HG02610 (cell line): ENCODE measurements at regions not wholly inside any gene's neighbourhood (a gene's known extent, or its start where the extent isn't known, plus 50 kb on each side); places are given as distances from the start of the nearest gene placed in this dataset.
"Not testable (repeated sequence)": the region's sequence is repeated elsewhere in the genome, so short reads cannot be mapped to it uniquely, and the experiment has no call there.

Experiments used
- ATAC-seq: cut with Tn5 transposase; IDR thresholded peaks from one replicate; pipeline ENCODE4 v1.9.1; 2021; ENCODE audit warnings: mild to moderate bottlenecking, moderate library complexity; ENCODE audit not compliant: unreplicated experiment

GRCh38 chr7:119756687-119757086, 516.3 kb upstream of the KCND2 start:
- ATAC-seq, result no peak

DNA sequence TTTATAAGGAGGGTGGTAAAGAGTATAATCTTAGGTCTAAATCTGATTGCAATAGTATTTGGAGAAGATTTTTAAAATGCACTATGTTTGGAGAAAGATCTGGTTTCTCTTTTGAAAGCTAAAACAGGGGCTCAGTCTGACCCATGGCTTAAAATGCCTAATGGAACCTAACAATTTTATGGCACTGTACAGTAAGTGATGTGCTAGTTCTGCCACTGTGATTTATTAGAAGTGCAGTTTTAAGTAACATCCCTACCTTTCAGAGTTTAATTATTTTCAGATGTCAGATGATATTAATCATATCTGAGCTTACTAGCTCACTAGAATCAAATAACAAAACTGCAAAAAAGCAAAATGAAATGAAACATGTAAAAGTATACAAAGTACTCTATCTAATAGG, 514.7 kb upstream of the KCND2 start:
- no peak for ATAC-seq

GRCh38 chr7:119761776-119762175, 511.2 kb upstream of the KCND2 start:
- ATAC-seq, result no peak

GRCh38 chr7:119782286-119782685, 490.7 kb upstream of the KCND2 start:
- ATAC-seq, result no peak

DNA sequence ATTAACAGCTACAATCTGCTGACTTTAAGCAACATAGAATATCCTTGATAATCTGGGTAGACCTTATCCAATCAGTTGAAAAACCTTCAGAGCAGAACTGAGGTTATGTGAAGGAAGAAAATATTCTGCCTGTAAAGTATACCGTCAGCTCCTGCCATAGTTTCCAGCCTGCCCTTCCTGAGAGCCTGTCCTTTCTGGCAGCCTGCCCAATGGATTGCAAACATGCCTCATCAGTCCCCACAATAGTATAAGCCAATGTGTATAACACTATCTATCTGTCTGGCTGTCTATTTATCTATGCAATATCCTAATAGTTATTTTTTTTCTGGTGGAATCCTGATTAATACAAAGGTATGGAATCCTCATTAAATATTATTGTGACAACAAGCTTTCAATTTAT, 489.2 kb upstream of the KCND2 start:
- ATAC-seq, result no peak

DNA sequence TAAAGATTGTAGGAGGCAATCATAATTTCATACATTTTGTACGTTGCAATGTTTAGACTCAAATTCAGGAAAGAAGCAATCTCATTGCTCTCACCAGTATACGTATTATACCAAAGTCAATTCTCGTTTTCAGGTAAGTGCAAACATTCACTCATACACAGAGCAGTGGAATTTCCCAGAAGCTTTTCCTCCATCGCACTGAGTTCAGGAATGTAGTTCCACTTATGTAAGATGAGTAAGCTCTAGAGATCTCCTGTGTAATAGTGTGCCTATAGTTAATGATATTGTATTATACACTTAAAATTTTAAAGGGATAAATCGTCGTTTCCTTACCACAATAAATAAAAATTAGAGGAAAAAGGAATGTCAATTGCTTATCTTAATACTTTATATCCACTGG, 470.8 kb upstream of the KCND2 start:
- no peak for ATAC-seq

DNA sequence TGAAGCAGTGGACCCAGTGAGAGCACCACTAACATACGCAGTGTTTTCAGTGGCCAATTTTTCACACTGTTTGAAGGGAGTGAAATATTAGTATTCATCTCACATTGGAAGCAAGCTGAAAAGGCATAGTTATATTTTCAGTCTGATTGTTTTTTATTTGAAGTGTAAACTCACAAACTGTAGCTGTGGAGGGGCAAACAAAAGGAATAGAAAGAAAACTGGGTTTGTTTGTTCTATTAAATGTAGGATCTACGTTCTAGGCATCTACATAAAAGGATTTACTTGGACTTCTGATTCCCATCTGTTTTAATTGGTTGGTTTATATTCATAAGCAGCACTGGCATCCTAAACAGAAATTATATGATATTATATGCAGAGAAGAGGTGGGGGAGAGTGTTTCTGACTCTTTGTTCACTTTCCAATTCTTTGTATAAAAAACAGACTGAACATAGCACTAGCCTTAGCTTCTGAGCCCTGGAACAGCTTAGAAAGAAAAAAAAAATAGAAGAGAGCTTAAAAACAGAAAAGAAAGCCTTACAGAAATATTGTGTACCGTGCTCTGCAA, 447.8 kb upstream of the KCND2 start:
- no peak for ATAC-seq

DNA sequence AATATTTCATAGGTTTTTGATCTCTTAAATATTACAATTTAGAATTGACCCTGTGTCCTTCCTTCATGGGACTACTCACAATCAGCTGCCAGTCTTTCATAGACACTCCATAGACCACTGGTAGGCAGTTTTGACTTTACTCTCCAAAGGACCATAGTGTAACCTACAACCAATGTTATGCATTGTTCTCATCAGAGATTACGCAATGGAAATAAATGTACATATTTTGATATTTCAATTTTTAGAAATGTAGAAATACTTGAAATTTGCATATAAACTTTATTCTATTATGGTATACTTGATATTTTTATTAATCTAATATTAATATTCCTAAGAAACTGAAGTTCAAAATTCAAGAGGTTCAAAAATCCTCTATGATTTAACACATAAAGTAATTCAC, 446.4 kb upstream of the KCND2 start:
- no peak for ATAC-seq

- ATAC-seq, result no peak
Observed at GRCh38 chr7:119838444-119838843, 434.5 kb upstream of the KCND2 start.

DNA sequence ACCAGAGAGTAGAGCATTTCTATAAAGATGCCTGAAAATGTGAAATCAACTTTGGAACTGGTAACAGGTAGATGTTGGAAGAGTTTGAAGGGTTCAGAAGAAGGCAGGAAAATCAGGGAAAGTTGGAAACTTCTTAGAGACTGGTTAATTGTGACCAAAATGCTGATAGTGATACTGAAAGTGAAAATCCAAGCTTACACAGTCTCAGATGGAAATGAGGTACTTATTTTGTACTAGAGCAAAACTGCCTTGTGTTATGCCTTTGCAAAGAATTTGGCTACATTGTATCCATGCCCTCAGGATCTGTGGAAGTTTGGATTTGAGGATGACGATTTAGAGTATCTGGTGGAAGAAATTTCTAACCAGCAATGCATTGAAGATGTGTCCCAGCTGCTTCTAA, 430.6 kb upstream of the KCND2 start:
- no peak for ATAC-seq

DNA sequence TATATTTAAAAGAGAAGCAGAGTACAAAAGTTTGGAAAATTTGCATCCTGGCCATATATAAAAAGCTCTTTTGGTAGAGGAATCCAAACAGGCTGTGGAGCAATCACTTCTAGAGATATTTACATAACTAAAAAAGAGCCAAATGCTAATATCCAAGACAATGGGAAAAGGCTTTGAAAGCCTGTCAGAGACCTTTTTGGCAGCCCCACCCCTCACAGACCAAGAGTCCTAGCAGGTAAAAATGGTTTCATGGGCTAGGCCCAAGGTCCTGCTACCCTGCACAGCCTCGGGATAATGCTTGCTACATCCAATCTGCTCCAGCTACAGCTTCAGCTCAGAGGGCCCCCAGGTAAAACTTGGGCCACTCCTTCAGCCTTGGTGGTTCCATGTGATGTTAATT, 430.2 kb upstream of the KCND2 start:
- ATAC-seq, result no peak

DNA sequence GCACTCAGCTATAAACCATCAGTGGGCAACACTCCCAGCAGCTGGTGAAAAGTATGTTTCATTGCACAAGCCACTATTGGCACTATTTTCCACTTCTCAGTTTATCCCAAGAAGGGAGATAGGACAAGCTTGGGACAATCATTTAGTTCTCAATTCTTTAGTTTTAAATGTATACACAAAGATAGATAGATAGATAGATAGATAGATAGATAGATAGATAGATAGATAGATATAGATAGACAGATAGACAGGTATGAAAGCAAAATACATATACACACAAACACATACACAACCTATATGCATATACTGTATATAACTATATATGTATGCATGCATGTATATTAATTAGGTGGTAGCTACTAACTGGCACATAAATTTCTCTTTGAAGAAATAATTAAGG, 411.6 kb upstream of the KCND2 start:
- no peak for ATAC-seq

GRCh38 chr7:119868387-119868786, 404.6 kb upstream of the KCND2 start:
- ATAC-seq, result no peak

DNA sequence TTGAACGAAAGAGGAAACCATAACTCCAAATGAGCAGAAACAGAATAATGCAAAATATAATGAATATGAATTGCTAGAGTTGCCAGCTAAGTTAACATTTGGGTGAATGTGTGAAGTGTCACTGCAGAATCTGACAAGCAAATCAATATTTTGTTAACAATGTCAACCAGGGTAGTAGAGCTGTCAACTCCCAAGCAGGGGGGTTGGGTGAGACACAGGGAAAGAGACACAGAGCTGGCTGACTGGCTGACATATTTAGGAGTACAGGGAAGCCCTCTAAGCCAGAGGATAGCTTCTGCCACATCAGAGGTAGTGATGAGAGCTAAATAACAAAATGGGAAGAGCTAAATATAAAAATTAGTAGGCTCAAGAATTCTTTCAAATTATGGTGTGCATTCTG, 393.1 kb upstream of the KCND2 start:
- no peak for ATAC-seq

GRCh38 chr7:119886007-119886406, 387.0 kb upstream of the KCND2 start:
- no peak for ATAC-seq

DNA sequence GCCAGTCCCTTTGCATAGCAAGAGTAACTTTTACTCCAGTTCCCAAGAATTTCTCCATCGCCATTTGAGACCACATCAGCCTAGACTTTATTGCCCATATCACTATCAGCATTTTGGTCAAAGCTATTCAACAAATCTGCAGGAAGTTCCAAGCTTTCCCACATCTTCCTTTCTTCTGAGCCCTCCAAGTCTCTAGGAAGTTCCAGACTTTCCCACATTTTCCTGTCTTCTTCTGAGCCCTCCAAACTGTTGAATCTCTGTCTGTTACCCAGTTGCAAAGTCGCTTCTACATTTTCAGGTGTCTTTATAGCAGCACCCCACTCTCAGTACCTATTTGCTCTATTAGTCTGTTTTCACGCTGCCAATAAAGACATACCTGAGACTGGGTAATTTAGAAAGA, 386.4 kb upstream of the KCND2 start:
- ATAC-seq, result not testable (repeated sequence)

DNA sequence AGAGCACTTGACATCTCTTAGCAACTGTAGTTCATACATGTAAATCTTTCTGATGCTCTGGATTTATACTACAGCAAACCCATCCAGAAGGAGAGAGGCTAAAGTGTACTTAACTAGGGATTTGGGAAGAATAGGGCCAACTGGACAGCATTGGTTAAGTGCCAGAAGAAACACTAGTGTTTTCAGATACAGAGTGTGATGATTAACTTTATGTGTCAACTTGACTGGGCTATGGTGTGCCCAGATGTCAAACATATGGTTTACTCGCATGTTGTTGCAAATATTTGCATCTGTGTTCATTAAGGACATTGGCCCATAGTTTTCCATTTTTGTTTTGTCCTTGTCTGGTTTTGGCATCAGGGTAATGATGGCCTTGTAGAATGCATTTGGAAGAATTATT, 384.7 kb upstream of the KCND2 start:
- no peak for ATAC-seq

GRCh38 chr7:119890631-119891030, 382.3 kb upstream of the KCND2 start:
- ATAC-seq, result no peak

GRCh38 chr7:119895320-119895719, 377.7 kb upstream of the KCND2 start:
- ATAC-seq, result no peak

DNA sequence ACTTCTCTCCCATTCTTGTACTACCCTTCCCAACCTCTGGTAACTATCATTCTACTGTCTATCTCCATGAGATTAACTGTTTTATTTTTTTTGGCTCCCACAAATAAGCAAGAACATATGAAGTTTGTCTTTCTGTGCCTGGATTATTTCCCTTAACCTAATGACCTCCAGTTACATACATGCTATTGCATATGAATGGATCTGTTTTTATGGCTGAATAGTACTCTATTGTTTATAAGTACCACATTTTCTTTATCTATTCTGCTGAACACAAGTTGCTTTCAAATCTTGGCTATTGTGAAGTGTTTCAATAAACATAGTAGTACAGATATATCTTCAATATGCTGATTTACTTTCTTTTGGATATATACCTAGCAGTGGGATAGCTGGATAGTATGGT, 376.6 kb upstream of the KCND2 start:
- ATAC-seq, result no peak

- no peak for ATAC-seq
Observed at GRCh38 chr7:119900996-119901672, 371.8 kb upstream of the KCND2 start.

GRCh38 chr7:119903085-119903484, 369.9 kb upstream of the KCND2 start:
- no peak for ATAC-seq

DNA sequence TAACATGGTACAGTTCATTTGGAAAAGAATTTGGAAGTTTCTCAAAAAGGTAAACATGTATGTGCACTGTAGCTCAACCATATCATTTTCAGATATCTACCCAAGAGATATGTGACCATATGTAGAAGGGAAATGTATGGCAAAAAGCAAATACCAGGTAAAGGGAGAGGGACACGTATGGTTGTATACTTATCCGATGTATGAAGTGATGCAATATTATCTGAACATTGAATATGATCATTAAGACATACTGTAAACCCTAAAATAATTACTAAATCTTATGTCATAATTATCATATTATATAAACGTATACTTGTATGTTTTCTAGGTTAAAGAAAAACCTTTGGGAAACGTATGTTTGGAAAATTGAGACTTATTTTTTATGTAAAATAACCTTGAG, 367.5 kb upstream of the KCND2 start:
- ATAC-seq, result no peak
